Sigmoid colon (tissue), 6 donors: ENCODE measurements at regions not wholly inside any gene's neighbourhood (a gene's known extent, or its start where the extent isn't known, plus 50 kb on each side); places are given as distances from the start of the nearest gene placed in this dataset.
"Not testable (repeated sequence)": the region's sequence is repeated elsewhere in the genome, so short reads cannot be mapped to it uniquely, and the experiment has no call there.

ENCODE experiments used
- DNase-seq: peaks from one replicate; pipeline ENCODE4 v3.0.0-alpha.2; 2019
- H3K27ac ChIP-seq, 4 donors: fragments of 200-600 bp; sonication (generic); one replicate each; pipeline ENCODE4 v1.5.1; 2016 to 2019; ENCODE audit warnings: mild to moderate bottlenecking in 1 of 4
- H3K27me3 ChIP-seq, 3 donors: fragments of 200-600 bp; sonication (generic); one replicate each; pipeline ENCODE4 v1.5.1; 2019; ENCODE audit warnings: mild to moderate bottlenecking in 1 of 3
- H3K36me3 ChIP-seq, 4 donors: fragments of 200-600 bp; sonication (generic); one replicate each; pipeline ENCODE4 v1.5.1; 2016 to 2019
- H3K4me1 ChIP-seq, 4 donors: fragments of 200-600 bp; sonication (generic); one replicate each; pipeline ENCODE4 v1.5.1; 2017 to 2019
- H3K4me3 ChIP-seq, 4 donors: fragments of 200-600 bp; sonication (generic); one replicate each; pipeline ENCODE4 v1.5.1; 2017 to 2019; ENCODE audit warnings: mild to moderate bottlenecking in 2 of 4, moderate library complexity in 1 of 4
- H3K9me3 ChIP-seq, 4 donors: fragments of 200-600 bp in 3 of 4; sonication (generic) in 3 of 4; one replicate each; pipeline versions ENCODE4 v1.5.1 to v1.6.1; 2013 to 2019
- EP300 ChIP-seq, 4 donors: sonication (generic); formaldehyde crosslinking; IDR thresholded peaks; one replicate each; pipeline ENCODE4 v1.6.1; 2017; ENCODE audit warnings: antibody characterized with exemption in 4 of 4
- POLR2A ChIP-seq, 2 donors: fragments of 450-650 bp; IDR thresholded peaks; one replicate each; pipeline ENCODE4 v1.6.1; 2016; ENCODE audit warnings: antibody characterized with exemption in 2 of 2, mild to moderate bottlenecking in 2 of 2, moderate library complexity in 2 of 2
- POLR2AphosphoS5 ChIP-seq, 4 donors: sonication (generic); formaldehyde crosslinking; IDR thresholded peaks; one replicate each; pipeline ENCODE4 v1.6.1; 2017; ENCODE audit warnings: antibody characterized with exemption in 4 of 4
- WGBS, 2 donors: extraction: QIAGEN DNeasy Blood & Tissue Kit; methylation state at CpG; one replicate each; pipeline ENCODE4 v1.1.7; 2013; 5-methylcytosine and 5-hydroxymethylcytosine counted together
- intact Hi-C: fragments of 100-400 bp; cut with DNase I; formaldehyde crosslinking; loops from one replicate; pipeline ENCODE4 v1.15.1; 2023
- TF ChIP-seq, protein P1 (sequence below), 4 experiments: fragments of 450-650 bp in 3 of 4; fragments of 200-600 bp in 1 of 4; IDR thresholded peaks; one replicate each; pipeline ENCODE4 v1.5.1; 2016 to 2019; ENCODE audit warnings: antibody characterized with exemption in 4 of 4, mild to moderate bottlenecking in 3 of 4, moderate library complexity in 2 of 4
- donor health status: healthy with polysubstance abuse.
- donor health status: healthy.

GRCh38 chr6:74177506-74177905, 481.5 kb downstream of the CD109 start:
- Histone ChIP-seq H3K4me1 (peaks cover 0 to 5% (median 0%) of the 10 kb centered on the region in 4 donors), H3K36me3 (no peaks in the 10 kb centered on the region), H3K4me3 (no peak overlapping the region), H3K27ac (no peak overlapping the region), H3K9me3 (no peaks in the 10 kb centered on the region), H3K27me3 (no peaks in the 10 kb centered on the region)
- no peak for DNase-seq
- WGBS, 2 donors = 66 to 76% methylated on average over 4 of the region's 4 CpGs
- TF ChIP-seq POLR2A (IDR thresholded peaks at IDR 0.05) = no peak
- TF ChIP-seq, protein P1, sequence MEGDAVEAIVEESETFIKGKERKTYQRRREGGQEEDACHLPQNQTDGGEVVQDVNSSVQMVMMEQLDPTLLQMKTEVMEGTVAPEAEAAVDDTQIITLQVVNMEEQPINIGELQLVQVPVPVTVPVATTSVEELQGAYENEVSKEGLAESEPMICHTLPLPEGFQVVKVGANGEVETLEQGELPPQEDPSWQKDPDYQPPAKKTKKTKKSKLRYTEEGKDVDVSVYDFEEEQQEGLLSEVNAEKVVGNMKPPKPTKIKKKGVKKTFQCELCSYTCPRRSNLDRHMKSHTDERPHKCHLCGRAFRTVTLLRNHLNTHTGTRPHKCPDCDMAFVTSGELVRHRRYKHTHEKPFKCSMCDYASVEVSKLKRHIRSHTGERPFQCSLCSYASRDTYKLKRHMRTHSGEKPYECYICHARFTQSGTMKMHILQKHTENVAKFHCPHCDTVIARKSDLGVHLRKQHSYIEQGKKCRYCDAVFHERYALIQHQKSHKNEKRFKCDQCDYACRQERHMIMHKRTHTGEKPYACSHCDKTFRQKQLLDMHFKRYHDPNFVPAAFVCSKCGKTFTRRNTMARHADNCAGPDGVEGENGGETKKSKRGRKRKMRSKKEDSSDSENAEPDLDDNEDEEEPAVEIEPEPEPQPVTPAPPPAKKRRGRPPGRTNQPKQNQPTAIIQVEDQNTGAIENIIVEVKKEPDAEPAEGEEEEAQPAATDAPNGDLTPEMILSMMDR (IDR thresholded peaks at IDR 0.05) = no peak
- TF ChIP-seq EP300 (IDR thresholded peaks at IDR 0.05) = no peak
- no peak for TF ChIP-seq POLR2AphosphoS5 (IDR thresholded peaks at IDR 0.05)
- intact Hi-C loops = no loop called here

- H3K36me3 ChIP-seq, H3K9me3 ChIP-seq, intact Hi-C loops, H3K4me3 ChIP-seq, DNase-seq, H3K27ac ChIP-seq, H3K27me3 ChIP-seq: not testable (repeated sequence)
- 86% methylated on average over 2 of the region's 2 CpGs for WGBS, 2 donors
- peaks cover 0 to 22% (median 15%) of the 10 kb centered on the region in 4 donors for H3K4me1 ChIP-seq
Observed at GRCh38 chr6:74170550-74170949, 474.5 kb downstream of the CD109 start.

DNA sequence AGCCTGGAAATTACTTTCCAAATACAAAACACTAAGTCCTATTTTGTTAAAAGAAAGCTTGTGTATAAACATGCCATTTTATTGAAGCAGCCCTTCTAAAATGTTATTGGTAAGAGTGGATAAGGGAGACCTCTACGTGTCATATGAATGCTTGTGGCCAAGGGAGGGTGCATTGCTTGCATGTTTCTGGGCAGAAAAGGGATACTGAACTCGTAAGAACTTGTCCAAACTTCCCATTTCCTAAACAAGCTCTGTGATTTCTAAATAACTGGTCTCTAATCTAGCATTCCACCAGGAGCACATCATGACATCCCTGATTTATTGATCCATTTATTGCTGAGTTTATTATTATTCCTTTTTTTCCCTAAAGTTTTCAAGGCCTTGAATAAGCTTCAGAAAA, 474.1 kb downstream of the CD109 start:
- H3K27me3 ChIP-seq = no peaks in the 10 kb centered on the region
- intact Hi-C loops = no loop called here
- no peak overlapping the region for H3K27ac ChIP-seq
- no peaks in the 10 kb centered on the region for H3K36me3 ChIP-seq
- no peak overlapping the region for H3K4me3 ChIP-seq
- WGBS, 2 donors = 36 to 49% methylated on average over 2 of the region's 2 CpGs
- H3K9me3 ChIP-seq = no peaks in the 10 kb centered on the region
- no peak for DNase-seq
- TF ChIP-seq POLR2A (IDR thresholded peaks at IDR 0.05) (no peak), EP300 (IDR thresholded peaks at IDR 0.05) (no peak), POLR2AphosphoS5 (IDR thresholded peaks at IDR 0.05) (no peak)
- TF ChIP-seq, protein P1 (IDR thresholded peaks at IDR 0.05) = no peak
- peaks cover 0 to 22% (median 15%) of the 10 kb centered on the region in 4 donors for H3K4me1 ChIP-seq

- 62 to 77% methylated on average over 1 of the region's 1 CpG for WGBS, 2 donors
- Histone ChIP-seq H3K4me1 (peaks cover 0 to 22% (median 15%) of the 10 kb centered on the region in 4 donors), H3K4me3 (no peak overlapping the region), H3K9me3 (no peaks in the 10 kb centered on the region), H3K36me3 (no peaks in the 10 kb centered on the region), H3K27ac (no peak overlapping the region), H3K27me3 (no peaks in the 10 kb centered on the region)
- intact Hi-C loops = no loop called here
- no peak for DNase-seq
- no peak for TF ChIP-seq POLR2A (IDR thresholded peaks at IDR 0.05)
- TF ChIP-seq EP300 (IDR thresholded peaks at IDR 0.05) = no peak
- TF ChIP-seq, protein P1 (IDR thresholded peaks at IDR 0.05) = no peak
- TF ChIP-seq POLR2AphosphoS5 (IDR thresholded peaks at IDR 0.05) = no peak
Observed at GRCh38 chr6:74167976-74168375, 472.0 kb downstream of the CD109 start.

GRCh38 chr6:74167511-74167910, 471.5 kb downstream of the CD109 start:
- DNase-seq = no peak
- TF ChIP-seq EP300 (IDR thresholded peaks at IDR 0.05) (no peak), POLR2A (IDR thresholded peaks at IDR 0.05) (no peak), POLR2AphosphoS5 (IDR thresholded peaks at IDR 0.05) (no peak)
- TF ChIP-seq, protein P1 (IDR thresholded peaks at IDR 0.05) = no peak
- intact Hi-C loops = no loop called here
- Histone ChIP-seq H3K27ac (no peak overlapping the region), H3K27me3 (no peaks in the 10 kb centered on the region), H3K36me3 (no peaks in the 10 kb centered on the region), H3K4me1 (peaks cover 0 to 22% (median 15%) of the 10 kb centered on the region in 4 donors), H3K4me3 (no peak overlapping the region), H3K9me3 (no peaks in the 10 kb centered on the region)
- 8 to 32% methylated on average over 1 of the region's 1 CpG for WGBS, 2 donors
